Renal pelvis (tissue), 1 donor: ENCODE measurements at regions not wholly inside any gene's neighbourhood (a gene's known extent, or its start where the extent isn't known, plus 50 kb on each side); places are given as distances from the start of the nearest gene placed in this dataset.

Source experiments
- DNase-seq: peaks from one replicate; pipeline ENCODE4 v3.0.0-alpha.2; 2013

DNA sequence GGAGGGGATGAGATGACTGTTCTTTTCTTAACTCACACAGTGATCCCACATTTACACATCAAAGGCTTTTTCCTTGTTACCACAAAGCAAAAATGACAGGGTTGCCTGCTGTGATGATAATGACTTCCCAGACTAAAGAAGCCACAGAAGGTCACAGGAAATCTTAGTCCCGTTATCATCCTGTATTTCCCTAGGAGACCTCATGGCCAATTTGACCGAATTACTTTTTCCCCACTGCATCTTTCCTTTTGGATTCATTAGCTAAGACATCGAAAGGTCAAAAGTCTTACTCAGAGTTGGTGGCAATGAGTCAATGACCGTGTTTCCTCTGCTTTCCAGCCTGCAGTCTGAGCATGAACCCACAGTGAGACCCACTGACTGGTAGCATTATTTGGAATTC is 130.1 kb upstream of the INHBA start:
- no peak for DNase-seq

DNA sequence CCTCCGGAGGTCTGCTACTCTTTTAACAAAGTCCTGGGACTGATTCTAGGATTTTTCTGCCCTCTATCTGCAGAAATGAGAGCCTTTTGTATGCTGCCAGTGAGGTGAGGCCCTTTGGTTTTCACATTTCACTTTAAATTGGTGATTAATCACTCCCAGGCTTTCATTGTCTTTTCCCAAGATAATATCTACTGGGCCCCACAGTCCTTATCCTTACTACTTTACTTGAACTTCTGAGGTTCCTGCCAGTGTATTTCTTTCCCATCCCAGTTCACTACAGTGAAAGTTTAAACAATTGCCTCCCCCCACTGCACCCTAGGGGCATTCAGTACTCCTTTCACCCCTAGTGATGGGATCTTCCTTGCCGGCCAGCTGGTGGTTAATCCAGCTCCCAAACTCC is 127.4 kb upstream of the INHBA start:
- DNase-seq = no peak

DNA sequence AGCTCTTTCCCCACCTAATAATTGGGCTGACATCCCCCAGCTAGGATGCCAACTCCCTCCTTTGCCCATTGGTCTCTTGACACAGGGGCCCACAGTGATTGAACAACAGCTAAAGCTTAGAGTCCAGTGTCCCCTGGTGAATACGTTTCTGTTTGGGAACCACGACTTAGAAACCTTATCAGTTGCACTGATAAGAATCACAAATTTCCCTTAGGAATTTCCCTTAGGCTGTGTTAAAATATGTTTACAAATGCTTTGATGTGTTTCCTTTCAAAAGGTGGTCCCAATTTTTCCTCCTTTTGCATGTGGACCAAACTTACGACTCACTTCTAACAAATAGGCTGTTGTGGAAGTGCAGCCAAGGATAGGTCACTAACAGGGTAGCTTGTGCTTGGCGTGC is 126.0 kb upstream of the INHBA start:
- no peak for DNase-seq

DNA sequence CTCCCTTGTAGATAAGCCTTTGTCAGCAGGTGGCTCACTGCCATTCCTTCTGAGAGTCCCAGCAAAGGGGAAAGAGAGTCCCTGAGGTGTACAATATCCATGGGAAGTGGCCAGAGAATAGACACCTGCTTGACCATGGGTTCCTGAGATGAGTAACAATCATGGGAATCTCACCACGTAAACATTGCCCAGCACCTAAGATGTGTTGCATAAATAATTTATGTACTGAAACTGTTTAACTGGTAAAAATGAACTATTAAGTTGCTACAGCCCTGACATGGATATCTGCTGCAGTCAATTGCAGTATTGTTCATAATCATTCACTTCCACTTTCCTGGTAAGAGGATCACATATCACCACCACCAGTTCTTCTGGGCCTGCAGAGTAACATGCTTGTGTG is 123.8 kb upstream of the INHBA start:
- DNase-seq = no peak

DNA sequence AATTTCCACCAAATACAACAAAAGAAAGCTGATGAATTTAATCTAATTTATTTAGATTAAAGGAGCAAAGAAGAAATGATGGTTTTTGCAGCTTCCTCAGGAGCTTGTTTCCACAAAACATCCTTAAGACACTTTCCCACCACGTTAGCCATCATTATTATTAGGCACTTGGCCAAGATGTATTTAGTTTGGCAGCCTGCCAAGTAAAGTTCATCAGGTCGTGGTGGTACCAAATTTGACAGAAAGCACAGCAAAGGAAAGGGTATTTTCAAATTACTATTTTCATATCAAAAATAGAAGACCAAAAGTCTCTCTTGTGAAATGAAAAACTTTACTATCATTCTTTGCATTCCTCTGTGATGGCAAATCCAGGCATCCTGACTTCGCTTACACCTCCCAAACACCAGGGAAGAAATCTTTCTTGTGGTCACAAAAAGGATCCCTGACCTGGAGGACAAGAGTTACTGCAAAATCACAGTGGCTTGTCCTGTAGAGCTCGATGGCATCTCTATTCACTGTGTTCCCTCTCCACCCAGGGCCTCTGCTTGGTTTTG is 123.1 kb upstream of the INHBA start:
- no peak for DNase-seq

DNA sequence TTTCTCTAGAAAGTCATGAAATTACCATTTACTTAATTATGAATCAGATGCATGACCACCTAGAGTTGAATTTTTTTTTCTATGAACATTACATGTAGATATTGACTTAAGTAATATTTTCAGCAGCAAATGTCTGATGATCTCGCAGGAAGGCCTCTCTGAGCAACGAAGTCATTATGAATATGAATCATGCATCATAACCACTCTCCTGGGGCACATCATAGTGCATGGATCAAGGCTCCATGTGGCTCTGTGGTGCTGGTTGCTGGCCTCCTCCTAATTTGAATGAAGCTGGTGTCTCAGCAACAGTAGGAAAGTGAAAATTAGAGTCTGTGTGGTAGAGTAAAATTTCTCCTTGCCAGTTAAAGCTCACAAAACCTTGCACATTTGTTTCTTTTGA is 121.4 kb upstream of the INHBA start:
- DNase-seq = no peak

DNA sequence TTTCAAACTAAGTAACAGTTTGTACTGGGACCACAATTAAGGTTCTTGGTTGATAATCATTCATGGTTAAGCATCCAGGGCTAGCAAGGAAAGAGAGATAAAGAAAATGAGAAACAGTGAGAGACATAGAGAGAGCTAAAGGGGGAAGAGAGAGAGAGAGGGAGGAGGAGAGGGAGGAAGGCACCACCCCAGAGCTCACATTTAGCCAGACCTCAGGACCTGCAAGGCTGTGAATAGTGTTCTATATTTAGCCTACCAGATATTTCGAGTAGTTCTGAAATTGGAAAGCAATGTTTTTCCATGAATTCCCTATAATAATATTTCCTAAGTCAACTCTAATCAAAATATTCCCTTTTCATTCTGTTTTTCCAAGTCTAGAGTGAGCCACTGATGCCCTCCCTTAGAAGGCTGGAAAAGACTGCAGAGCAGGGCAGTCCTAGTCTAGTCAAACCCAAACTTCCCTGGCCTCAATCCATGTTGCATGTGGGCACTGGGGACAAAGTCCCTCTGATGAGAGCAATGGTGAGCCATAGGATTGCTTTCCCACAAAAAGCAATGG is 119.4 kb upstream of the INHBA start:
- no peak for DNase-seq

DNA sequence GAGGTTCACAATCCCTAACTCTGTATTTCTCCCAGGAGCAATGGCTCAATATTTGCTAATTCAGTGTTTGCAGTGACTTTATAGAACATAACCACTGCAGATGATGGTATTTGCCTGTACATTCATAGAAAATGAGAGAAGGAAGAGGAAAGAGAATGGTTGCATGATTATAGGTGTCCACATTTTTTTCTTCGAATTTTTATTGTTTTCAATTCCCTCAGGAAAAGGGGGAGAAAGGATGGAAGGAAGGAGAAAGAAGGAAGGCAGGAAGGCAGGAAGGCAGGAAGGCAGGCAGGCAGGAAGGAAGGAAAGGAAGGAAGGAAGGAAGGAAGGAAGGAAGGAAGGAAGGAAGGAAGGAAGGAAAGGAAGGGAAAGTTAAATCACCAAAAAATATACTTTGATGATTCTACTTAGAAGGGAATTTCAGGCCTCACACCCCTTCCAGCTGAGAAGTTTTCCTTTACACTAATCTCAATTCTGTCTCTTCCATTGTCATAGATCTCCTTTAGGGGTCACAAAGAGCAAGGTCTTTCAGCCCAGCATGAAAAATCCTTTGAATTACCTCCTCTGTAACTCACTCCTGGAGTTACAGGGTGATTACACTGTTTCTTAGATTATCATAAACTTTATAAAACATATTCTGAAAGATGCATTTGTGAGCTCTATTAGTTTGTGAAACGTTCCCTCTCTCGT is 118.8 kb upstream of the INHBA start:
- DNase-seq = no peak

DNA sequence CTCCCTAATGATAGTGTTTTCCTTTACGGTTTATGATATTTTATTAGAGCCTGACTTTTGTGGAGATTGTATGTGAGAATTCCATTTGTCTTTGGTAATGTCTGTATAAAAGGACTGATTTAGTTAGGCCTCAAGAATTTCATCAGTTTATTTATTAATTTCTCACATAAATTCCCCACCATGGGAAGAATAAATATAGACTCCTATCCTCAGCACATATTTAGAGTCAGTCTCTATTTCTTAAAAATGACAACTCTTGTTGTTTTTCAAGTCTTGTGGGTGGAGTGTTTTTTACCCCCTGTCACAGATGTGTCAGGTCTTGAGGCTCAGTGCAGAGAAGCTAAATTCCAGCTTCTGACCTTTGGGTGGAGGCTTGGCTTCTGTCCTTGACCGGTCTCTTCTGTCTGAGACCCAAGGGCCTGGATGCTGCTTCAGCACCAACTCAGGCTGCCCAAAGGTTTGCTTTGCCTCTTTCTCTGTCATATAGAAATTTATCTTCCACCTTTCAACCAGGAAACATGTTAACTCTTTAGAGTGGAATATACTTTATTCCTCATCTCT is 117.3 kb upstream of the INHBA start:
- DNase-seq = no peak

DNA sequence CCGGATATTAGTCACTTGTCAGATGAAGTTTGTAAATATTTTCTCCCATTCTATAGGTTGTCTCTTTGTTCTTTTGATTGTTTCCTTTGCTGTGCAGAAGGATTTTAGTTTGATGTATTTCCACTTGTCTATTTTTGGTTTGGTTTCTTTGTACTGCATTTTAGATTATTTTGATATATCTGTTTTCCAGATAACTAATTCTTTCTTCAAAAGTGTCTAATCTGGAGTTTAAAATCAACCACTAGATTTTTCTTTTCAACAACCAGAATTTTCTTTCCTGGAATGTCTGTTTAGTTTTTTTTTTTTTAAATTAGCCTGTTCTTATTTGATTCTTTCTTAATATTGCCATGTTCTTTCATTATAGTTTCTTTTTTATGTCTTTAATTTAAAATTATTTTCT is 116.8 kb upstream of the INHBA start:
- no peak for DNase-seq

DNA sequence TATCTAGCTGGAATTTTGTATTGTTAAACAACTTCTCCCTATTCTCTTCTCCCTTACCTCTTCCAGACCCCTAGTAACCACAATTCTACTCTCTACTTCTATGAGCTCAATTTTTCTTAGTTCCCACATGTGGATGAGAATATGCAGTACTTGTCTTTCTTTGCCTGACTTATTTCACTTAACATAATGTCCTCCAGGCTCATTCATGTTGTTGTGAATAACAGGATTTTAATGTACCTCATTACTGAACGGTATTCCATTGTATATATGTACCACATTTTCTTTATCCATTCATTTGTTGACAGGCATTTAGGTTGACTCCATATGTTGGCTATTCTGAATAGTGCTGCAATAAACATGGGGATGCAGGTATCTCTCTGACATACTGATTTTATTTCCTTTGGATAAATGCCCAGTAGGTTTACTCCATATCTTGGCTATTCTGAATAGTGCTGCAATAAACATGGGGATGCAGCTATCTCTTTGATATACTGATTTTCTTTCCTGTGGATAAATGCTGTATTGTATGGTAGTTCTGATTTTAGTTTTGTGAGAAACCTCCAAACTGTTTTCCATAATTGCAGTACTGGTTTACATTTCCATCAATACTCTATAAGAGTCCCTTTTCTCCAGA is 116.0 kb upstream of the INHBA start:
- DNase-seq = no peak

DNA sequence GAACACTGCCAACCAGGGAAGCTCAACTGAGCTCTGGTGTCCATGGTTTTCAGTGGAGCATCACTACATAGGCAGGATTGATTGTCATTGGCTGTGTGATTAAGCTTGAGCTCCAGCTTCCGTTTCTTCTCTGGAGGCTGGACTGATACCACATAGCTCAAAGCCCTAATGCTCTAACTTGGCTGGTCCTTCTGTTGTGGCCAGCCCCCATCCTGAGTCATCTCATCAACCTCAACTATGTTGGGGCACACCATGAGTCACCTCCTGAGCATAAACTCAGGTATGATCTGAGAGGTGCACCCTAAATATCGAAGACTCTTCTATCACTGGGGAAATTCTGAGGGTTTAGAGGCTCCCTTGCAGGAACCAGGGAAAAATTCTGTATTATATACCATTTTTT is 114.5 kb upstream of the INHBA start:
- no peak for DNase-seq

DNA sequence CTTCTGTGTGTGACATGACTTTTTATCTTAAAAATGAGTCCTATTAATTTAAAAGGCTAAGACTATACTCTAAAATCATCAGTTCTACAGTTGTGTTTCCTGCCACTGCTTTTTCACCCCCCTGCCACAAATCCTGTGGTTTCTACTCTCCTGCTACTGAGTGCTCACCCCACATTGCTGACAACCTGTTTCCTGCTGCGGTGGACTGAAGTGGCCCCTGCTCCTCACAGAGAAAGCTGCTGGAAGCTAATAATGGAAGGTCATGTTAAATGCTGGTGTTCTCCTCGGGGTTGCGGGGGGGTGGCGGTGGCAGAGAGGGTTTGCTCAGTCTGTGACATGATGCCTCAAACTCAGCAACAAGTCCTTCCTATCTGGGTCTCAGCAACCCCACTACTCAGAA is 113.2 kb upstream of the INHBA start:
- DNase-seq = no peak

DNA sequence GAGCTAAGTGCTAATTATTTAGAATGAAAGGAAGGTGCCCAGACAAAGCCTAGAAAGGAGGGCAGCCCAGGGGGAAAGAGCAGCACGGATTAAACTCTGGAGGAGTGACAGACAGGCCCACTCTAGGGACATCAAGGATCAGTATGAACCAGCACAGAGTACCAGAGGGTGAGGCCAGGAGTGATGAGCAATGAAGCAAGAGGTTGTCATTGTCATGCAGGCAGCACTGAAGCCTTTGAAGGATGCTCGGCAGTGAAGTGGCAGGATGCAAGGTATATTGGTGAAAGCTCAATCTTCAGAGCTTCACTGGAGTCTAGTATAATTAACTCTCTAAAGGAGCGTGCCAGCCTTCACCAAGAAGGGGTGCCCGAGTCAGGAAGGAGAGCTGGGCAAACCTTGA is 112.0 kb upstream of the INHBA start:
- DNase-seq = no peak

DNA sequence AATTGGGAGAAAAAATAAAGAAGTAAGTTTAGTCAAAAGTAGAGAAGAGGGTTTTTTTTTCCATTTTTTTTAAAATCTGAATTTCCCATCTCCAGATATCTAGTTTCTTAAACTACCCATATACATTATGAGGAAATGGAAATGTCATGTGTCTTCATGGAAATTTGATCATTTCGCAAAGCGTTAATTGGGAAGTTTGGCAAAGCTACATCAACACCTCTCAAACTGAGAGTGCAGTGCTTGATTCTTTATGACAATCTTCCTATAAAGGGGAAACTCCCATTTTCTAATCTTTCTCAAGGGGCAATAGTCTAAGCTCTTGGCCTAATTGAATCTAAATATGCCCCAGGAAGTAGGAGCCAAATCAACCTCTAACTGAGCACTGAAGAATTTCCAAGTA is 110.4 kb upstream of the INHBA start:
- DNase-seq = no peak

DNA sequence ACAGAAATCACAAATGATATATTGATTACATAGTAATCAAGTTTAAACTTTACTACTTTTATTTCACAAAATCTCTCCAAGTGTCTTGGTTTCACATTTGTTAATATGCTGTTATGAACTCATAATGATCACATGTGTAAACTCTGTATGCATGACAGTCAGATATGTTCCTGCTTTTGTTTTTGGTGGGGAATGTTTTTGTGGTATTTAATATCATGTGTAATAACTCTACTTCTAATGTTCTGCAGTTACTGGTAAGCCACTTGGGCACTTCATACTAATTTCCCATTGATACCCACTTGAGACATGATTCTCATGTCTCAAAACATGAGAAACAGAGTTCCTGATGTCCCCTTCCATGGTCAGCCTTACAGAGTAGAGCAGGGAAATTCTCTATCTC is 109.1 kb upstream of the INHBA start:
- DNase-seq = no peak

DNA sequence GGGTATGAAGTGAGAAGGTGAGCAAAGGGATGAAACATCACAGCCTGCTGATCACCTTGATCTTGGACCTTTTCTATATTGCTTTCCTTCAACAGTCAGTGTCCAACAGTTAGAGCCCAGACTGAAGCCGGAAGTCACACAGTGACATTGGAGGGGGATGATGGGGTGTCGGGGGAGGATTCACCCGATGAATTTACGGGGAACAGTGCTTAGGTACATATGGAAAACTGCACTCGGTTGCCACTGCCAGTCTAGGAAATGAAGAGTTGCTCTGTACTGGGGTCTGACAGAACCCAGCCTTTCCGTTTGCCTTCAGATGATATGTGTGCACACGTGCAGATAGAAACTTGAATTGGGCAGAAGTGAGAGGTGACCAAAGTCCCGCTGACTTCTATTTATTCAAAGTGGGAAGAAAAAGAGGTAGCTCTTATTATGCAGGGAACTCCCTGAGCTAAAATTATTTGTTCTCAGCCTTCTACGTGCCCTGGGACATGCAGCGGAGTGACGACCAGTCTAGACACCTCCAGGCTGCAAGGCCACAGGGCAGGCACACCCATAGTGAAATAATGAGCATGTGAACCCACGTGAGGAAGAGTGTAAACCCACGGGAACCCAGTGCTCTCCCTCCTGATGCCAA is 107.2 kb upstream of the INHBA start:
- DNase-seq = no peak

DNA sequence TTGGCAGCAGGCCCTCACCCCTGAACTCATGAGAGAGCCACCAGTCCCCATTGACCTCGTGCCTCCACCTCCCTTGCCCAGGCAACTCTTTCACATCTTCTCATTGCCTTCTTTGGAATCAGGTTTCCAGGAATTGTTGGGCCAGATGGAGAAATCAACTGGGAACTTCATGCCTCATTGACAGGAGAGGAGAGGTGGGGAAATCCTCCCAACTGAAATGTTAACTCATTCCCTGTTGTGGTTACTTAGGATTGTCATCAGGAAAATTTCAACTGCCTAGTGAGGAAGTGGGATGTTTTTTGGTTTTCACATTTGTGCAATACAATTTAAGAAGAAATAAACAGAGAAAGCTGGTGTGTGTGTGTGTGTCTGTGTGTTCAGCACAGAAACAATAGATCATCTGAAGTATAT is 106.6 kb upstream of the INHBA start:
- no peak for DNase-seq

DNA sequence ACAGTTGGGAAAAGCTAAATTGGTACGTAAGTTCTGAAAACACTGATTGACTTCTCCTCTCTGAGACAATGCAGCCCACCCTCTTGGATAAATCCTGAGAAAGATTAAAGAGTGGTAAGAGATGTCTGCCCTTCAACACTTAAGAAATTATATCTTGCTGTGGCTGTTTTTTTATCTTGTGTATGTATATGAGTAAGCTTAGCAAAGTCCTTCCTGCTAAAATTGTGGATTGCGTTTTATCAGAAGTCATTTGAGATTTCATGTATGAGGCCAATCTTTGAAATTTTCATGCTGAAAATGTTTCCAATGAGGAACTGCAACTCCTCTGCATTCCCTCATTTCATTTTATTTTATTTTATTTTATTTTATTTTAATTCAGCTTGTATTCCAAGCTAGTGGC is 106.2 kb upstream of the INHBA start:
- DNase-seq = no peak

DNA sequence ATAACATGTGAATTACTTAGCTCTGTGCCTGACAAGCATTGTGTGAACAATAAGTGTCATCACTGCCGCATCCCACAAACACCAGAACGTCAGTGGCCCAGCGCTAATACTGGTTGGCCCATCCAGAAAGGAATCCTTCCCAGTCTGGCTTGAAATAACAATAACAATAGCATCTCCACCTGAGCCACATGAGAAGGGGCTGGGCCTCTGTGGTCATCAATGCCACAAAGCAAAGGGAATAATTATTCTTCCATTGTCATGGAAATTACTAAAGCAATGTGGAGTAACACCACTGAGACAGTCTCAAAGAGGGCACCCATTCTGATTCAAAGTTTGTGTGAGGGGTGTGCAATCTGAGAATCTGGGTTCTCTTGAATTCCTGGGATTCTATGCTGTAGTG is 105.7 kb upstream of the INHBA start:
- no peak for DNase-seq

DNA sequence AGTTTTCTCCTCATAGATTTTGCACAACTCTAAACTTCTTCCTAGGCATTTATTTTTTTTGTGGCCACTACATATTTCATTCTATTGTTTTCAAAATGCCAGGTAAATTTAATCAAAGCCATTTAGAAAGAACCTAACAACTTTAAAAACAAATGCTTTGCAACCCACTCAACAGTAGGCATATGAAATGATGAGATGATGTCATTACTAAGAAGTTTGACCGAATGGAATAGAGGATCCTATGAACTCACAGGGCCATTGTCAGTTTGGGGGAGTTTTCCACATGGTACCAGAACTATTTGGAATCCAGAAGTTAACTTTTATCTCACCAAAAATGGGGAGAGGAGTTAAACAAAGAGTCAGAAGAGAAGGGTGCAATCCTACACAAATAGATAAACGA is 100.7 kb upstream of the INHBA start:
- DNase-seq = no peak

DNA sequence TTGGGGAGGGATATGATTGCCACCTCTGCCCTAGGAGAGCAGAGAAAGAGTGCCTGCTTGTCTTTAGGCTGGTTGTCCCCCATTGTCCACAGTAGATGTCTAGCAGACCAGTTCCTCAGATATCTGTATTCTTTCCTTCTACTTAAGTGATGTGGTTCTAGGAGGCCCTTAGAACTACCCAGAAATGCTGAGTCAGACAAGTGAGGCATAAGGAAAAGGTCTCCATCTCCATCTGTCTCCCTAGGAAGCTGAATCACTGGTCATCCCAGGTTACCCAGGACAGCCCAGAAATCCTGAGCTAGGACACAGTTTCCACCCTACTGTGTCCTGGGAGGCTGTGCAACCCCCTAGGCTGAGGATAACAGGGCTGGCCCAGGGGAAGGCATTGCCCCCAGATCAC is 93.4 kb upstream of the INHBA start:
- DNase-seq = no peak
